Tibial nerve (tissue), 3 donors: ENCODE measurements at regions not wholly inside any gene's neighbourhood (a gene's known extent, or its start where the extent isn't known, plus 50 kb on each side); places are given as distances from the start of the nearest gene placed in this dataset.
"Not testable (repeated sequence)": the region's sequence is repeated elsewhere in the genome, so short reads cannot be mapped to it uniquely, and the experiment has no call there.

Source experiments
- POLR2A ChIP-seq, 2 donors: fragments of 450-650 bp; IDR thresholded peaks; one replicate each; pipeline ENCODE4 v1.6.1; 2017; ENCODE audit warnings: antibody characterized with exemption in 2 of 2, mild to moderate bottlenecking in 2 of 2, moderate library complexity in 2 of 2
- TF ChIP-seq, protein P1 (sequence below), 5 experiments: fragments of 200-600 bp in 3 of 5; fragments of 450-650 bp in 2 of 5; sonication (generic) in 3 of 5; IDR thresholded peaks; one replicate each; pipeline ENCODE4 v1.5.1; 2016 to 2019; ENCODE audit warnings: antibody characterized with exemption in 5 of 5, mild to moderate bottlenecking in 3 of 5, moderate library complexity in 2 of 5

DNA sequence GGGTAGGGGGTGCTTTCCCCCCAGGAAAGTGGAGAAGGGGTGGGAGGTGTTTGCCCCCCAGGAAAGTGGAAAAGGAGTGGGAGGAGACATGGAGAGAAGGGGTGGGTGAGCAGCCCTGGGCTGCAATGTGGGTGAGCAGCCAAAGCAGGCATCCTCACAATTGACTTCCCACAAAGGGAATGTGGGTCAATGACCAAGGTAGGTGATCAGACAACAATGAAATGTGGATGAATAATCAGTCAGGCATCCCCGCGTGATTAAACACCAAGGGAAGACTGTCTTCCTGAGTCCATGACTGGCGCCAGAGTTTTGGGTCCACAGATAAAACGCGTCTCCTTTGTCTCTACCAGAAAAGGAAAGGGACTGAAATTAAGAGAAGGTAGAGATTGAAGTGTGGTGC, 558.8 kb downstream of the ADGRL2 start:
- TF ChIP-seq, protein P1, sequence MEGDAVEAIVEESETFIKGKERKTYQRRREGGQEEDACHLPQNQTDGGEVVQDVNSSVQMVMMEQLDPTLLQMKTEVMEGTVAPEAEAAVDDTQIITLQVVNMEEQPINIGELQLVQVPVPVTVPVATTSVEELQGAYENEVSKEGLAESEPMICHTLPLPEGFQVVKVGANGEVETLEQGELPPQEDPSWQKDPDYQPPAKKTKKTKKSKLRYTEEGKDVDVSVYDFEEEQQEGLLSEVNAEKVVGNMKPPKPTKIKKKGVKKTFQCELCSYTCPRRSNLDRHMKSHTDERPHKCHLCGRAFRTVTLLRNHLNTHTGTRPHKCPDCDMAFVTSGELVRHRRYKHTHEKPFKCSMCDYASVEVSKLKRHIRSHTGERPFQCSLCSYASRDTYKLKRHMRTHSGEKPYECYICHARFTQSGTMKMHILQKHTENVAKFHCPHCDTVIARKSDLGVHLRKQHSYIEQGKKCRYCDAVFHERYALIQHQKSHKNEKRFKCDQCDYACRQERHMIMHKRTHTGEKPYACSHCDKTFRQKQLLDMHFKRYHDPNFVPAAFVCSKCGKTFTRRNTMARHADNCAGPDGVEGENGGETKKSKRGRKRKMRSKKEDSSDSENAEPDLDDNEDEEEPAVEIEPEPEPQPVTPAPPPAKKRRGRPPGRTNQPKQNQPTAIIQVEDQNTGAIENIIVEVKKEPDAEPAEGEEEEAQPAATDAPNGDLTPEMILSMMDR (IDR thresholded peaks at IDR 0.05), result not testable (repeated sequence)
- TF ChIP-seq POLR2A (IDR thresholded peaks at IDR 0.05), result not testable (repeated sequence)
